ENCODE measurements at regions not wholly inside any gene's neighbourhood (a gene's known extent, or its start where the extent isn't known, plus 50 kb on each side); places are given as distances from the start of the nearest gene placed in this dataset.

- no peak for DNase-seq (ENCODE audit: low spot score in 2 of 2)
- intact Hi-C loops (cut with DNase I; ENCODE audit: low total_unique reads): no loop called here
Observed at GRCh38 chr13:74301258-74301935, 167.2 kb upstream of the KLF12 start.

GRCh38 chr13:74300162-74300561, 166.0 kb upstream of the KLF12 start:
- no peak overlapping the region for H3K4me3 ChIP-seq
- intact Hi-C loops (cut with DNase I; ENCODE audit: low total_unique reads): no loop called here
- no peaks in the 10 kb centered on the region for H3K9me3 ChIP-seq
- no peak overlapping the region for H3K27ac ChIP-seq
- no peaks in the 10 kb centered on the region for H3K36me3 ChIP-seq
- DNase-seq (ENCODE audit: low spot score in 2 of 2): no peak
- H3K4me1 ChIP-seq: no peaks in the 10 kb centered on the region
- TF ChIP-seq POLR2AphosphoS5 (IDR thresholded peaks at IDR 0.05) (no peak), POLR2A (IDR thresholded peaks at IDR 0.05) (no peak), CTCF (IDR thresholded peaks at IDR 0.05) (no peak)
- H3K27me3 ChIP-seq: no peaks in the 10 kb centered on the region

More at GRCh38 chr13:74301258-74301935, 167.2 kb upstream of the KLF12 start:
- Histone ChIP-seq H3K27ac (no peak overlapping the region), H3K4me1 (no peaks in the 10 kb centered on the region), H3K4me3 (no peak overlapping the region), H3K27me3 (no peaks in the 10 kb centered on the region), H3K9me3 (no peaks in the 10 kb centered on the region), H3K36me3 (no peaks in the 10 kb centered on the region)
- TF ChIP-seq CTCF (IDR thresholded peaks at IDR 0.05) (no peak), POLR2A (IDR thresholded peaks at IDR 0.05) (no peak), POLR2AphosphoS5 (IDR thresholded peaks at IDR 0.05) (no peak)

- no peak for DNase-seq (ENCODE audit: low spot score in 2 of 2)
- Histone ChIP-seq H3K9me3 (no peaks in the 10 kb centered on the region), H3K4me1 (no peaks in the 10 kb centered on the region), H3K27me3 (no peaks in the 10 kb centered on the region), H3K36me3 (no peaks in the 10 kb centered on the region), H3K4me3 (no peak overlapping the region), H3K27ac (no peak overlapping the region)
- TF ChIP-seq CTCF (IDR thresholded peaks at IDR 0.05): no peak
- no peak for TF ChIP-seq POLR2AphosphoS5 (IDR thresholded peaks at IDR 0.05)
- TF ChIP-seq POLR2A (IDR thresholded peaks at IDR 0.05): no peak
- intact Hi-C loops (cut with DNase I; ENCODE audit: low total_unique reads): no loop called here
Observed at GRCh38 chr13:74299721-74300120, 165.5 kb upstream of the KLF12 start.

GRCh38 chr13:74298923-74299322, 164.7 kb upstream of the KLF12 start:
- TF ChIP-seq POLR2A (IDR thresholded peaks at IDR 0.05) (no peak), POLR2AphosphoS5 (IDR thresholded peaks at IDR 0.05) (no peak), CTCF (IDR thresholded peaks at IDR 0.05) (no peak)
- Histone ChIP-seq H3K27me3 (no peaks in the 10 kb centered on the region), H3K27ac (no peak overlapping the region), H3K9me3 (no peaks in the 10 kb centered on the region), H3K4me1 (no peaks in the 10 kb centered on the region), H3K36me3 (no peaks in the 10 kb centered on the region), H3K4me3 (no peak overlapping the region)
- DNase-seq (ENCODE audit: low spot score in 2 of 2): no peak
- intact Hi-C loops (cut with DNase I; ENCODE audit: low total_unique reads): no loop called here

GRCh38 chr13:74289861-74290773, 155.9 kb upstream of the KLF12 start:
- Histone ChIP-seq H3K9me3 (no peaks in the 10 kb centered on the region), H3K4me3 (peak overlapping the region in 2 of 3 donors; percentile 25 to 31), H3K27me3 (no peaks in the 10 kb centered on the region), H3K27ac (peak overlapping the region; percentile 4 to 44), H3K36me3 (no peaks in the 10 kb centered on the region), H3K4me1 (peaks cover 0 to 3% of the 10 kb centered on the region in 2 donors)
- intact Hi-C loops (cut with DNase I; ENCODE audit: low total_unique reads): no loop called here
- no peak for TF ChIP-seq POLR2A (IDR thresholded peaks at IDR 0.05)
- TF ChIP-seq POLR2AphosphoS5 (IDR thresholded peaks at IDR 0.05): no peak
- no peak for TF ChIP-seq CTCF (IDR thresholded peaks at IDR 0.05)
- peak in 1 of 2 donors; percentile 51 for DNase-seq (ENCODE audit: low spot score in 2 of 2)

Data from breast epithelium (tissue), 4 donors.